HG03432 (cell line): ENCODE measurements at regions not wholly inside any gene's neighbourhood (a gene's known extent, or its start where the extent isn't known, plus 50 kb on each side); places are given as distances from the start of the nearest gene placed in this dataset.

Source experiments
- ATAC-seq: cut with Tn5 transposase; IDR thresholded peaks from one replicate; pipeline ENCODE4 v1.9.1; 2021; ENCODE audit warnings: mild to moderate bottlenecking, moderate library complexity; ENCODE audit not compliant: unreplicated experiment

- no peak for ATAC-seq
Observed at GRCh38 chr4:140250989-140251552, 97.1 kb upstream of the MAML3 start.

DNA sequence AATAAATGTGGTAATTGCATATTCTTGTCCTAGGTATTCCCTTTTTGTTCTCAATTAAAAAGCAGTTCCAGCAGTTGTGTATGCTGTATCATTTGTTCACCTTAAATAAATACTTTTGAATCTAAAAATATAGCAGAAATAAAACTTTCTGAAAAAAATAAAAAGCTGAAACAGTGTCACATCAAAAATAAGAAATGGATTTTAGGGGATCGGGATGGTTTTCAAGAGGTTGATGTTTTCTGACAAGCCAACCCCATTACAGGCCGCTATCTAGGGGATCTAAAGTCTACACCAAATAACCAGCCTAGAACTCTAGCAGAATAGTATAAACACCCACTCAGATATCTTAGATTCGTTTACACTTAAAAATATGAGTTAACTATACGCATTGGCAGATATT lies 95.4 kb upstream of the MAML3 start:
- ATAC-seq = no peak

DNA sequence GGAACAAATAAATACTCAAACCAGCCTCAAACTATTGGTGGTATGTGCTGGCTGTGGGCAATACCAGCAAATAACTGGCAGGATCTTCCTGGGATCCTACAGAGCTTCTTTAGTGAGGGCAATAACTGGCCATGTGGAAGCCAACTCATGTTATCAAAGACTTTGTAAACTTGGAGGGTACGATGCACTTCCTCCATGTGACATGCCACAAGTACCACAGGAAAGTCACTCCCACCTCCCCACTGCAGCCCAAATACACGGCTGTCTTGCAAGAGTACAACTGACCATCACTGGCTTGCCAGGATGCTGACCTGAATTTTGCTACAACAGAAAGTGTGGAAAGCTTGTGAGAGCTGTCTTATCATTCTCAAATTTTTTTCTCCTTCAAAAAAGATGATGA lies 93.3 kb upstream of the MAML3 start:
- ATAC-seq = no peak

DNA sequence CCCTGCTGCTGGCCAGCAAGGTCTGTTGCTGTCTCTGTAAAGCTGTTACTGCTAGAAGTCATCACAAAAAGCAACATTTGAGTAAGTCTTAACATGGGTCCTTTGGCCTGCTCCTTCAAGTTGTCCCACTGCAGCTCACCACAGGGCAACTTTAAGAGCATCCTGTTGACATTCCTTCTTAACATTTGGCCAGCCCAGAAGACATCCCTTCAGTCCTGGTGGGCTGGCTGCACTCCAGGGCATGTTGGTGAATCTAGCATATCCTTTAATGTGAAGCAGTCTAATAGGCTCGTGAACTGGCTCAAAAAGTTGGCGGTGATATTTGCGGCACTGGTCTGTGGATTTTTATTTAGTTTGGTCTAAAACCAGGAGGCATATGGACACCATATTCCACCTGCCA lies 92.2 kb upstream of the MAML3 start:
- ATAC-seq = no peak

DNA sequence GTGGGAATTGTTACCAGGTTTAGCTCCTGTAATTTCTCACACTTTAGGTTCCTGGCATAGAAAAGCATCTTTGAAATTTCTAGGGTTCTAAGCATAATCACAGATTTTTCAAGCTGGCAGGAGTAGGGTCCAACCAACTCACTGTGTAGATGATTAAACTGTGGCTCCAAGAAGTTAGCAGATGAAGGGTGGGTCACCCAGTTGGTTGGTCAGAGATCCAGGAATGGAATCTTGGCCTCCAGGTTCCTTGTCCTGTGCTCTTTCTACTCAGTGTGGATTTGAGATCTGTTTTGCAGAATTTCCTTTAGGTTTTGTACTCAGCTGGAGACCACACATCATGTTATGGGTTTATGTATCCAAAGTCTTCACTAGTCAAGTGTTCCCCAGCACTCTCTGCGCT lies 90.3 kb upstream of the MAML3 start:
- no peak for ATAC-seq

- peak; percentile 73 for ATAC-seq
Observed at GRCh38 chr4:140243278-140243753, 89.3 kb upstream of the MAML3 start.

DNA sequence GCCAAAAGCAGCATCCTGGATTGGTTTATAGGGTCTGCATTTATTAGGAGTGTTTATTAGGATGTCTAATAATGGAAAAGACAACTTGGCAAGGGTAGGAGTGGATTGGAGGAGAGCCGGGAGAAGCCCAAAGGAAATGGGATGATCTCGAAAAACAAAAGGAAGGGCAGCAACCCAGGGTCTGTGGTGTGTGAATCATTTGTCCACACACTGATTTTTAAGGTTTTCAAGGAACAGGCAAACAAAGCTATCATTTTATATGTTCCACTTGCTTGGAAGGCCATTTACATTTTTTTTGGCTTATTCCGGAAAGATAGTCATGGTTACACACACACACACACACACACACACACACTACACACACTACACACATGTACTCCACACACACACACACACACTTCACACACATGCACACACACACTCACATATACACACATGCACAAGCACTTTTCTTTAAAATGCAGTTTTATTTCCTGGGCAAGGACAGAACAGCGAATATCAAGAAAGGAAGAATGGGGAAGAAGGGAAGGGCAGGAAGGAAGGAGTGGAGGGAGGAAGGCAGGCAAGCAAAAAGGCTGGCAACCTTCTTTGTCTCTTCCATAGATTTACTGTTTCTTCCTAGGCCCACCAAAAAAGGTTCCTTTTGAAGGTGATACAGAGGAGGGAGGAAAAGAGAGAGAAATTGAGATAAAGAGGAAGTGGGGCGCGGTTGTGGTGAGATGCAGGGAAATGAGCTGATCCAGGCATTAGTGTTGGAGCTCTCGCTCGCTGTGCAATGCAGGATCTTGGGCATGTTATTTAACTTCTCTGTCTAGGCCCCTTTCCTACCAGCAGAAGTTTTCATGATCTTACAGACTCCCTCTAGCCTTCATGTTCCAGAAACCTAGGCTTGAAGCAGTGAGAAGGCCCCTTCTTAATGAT lies 88.6 kb upstream of the MAML3 start:
- peak; percentile 82 for ATAC-seq

DNA sequence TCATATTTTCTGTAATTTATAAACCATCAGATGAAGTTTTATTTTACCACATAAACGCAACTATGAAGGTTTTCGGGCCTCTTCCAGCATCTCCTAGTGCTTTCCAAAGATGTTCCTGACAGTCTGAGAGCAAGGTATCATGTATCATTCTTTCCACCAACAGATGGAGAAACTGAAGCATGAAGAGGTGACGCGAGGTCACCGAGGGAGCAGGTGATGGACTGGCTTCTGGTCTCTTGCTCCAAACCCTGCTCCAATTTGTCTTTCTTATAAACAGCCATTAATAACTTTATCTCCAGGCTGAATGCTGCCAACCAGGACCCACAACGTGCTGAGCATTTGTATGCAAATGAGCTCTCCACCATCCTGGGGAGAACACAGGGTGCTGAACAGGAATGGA lies 86.3 kb upstream of the MAML3 start:
- ATAC-seq = no peak

- ATAC-seq = no peak
Observed at GRCh38 chr4:140239311-140239710, 85.3 kb upstream of the MAML3 start.

DNA sequence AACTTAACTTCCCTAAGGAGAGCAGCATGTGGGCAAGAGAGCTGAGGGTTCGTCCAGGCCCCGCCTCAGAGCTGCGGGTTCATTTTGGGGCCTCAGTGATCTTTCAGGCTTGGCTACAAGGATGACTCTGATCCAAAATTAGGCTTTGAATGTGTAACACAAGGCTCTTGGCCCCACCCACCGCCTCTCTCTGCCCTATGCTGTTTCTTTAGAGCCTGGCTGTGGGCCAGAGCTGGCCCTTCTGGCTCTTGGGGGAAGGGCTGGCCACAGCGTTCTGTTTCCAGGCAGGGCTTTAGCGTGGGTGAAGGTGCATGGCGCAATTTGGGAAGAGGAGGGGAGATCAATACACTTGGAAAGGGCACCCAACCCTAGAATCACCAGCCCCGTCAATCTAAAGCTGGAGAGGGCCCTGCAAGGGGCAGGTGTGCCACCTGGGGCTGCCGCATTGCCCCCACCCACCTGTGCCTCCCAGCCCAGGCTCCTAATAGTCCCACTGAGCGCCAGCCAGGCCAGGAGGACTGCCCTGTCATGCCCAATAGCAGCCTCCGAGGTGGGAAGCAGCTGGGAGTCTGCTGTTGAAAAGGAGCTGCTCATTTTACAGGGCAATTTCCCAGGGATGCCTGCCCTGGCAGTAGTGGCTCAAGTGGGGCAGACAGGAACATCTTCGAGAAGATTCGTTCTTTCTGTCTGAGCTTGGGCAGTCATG lies 84.5 kb upstream of the MAML3 start:
- no peak for ATAC-seq

GRCh38 chr4:140237616-140238350 lies 83.8 kb upstream of the MAML3 start:
- no peak for ATAC-seq

DNA sequence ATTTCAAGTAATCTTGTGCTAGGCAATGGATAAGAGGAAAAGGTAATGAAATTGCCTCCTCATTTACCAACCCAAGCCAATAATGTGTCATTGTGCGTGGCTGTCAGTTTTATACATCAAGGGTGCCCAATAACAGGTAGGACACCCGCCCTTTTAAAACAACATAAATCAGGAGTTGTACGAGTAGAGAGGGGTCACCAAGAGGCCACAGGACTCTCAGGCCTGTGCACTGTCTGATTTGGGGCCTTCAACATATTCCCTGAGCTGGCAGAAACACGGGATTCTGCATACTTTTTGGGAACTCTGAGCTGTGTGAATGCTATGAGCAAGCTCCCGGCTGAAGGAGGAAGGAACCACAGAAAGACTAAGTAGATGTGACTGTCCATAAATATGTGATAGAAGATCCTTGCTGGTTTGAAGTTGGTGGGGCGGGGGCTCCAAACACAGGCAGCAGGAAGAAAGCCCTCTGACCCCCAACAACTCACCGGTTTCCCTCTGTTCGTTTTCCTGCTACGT lies 82.7 kb upstream of the MAML3 start:
- ATAC-seq = no peak

DNA sequence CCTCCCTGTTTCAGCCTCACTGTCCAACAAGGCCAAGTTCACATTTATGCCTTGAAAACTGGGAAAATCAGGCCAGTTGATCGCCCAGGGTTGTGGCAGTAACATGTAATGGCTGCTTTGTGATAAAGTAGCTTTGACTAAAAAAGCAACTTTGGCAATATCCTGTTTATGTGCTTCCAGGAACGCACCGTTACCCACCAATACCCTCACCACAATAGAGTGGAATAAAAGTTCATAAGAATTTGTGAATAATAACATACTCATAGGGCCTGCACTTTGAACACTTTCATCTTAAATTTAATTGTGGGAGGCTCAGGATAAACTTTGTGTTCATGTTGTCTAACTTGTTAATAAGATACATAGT lies 80.7 kb upstream of the MAML3 start:
- no peak for ATAC-seq

GRCh38 chr4:140233791-140234696 lies 80.1 kb upstream of the MAML3 start:
- ATAC-seq = no peak

DNA sequence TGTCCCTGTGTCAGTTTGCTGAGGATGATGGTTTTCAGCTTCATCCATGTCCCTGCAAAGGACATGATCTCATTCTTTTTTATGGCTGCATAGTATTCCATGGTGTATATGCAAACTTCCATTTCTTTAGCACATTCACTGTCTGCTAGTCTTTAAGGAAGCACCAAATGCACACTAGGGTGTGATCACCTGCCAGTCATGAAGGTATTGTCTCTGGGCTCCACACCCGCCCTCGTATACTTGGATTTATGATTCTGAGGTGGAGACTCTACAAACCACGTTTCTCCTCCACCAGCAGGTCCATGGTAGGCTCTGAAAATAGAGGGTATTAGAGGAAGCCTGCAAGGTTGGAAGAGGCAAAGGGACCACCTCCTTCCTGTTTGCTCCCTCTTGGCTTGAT lies 75.9 kb upstream of the MAML3 start:
- no peak for ATAC-seq

DNA sequence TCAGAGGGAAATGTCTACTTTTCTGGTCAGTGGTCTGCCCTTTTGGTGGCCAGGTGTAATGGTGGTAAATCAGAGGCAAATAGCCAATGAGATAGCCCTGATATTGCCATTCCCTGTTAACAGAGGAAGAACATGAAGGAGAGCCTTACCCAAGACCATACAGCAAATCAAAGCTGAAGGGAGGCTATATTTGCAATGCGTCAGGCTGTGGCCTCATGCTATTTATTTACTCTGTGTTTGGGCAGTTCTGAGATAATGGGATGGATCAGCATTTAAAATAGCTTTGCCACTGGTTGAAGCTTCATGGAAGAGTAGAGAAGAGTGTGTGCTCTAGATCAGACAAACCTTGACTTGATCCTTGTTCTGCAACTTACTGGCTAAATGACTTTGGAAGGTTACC lies 73.3 kb upstream of the MAML3 start:
- ATAC-seq = no peak

GRCh38 chr4:140223056-140223810 lies 69.2 kb upstream of the MAML3 start:
- no peak for ATAC-seq

DNA sequence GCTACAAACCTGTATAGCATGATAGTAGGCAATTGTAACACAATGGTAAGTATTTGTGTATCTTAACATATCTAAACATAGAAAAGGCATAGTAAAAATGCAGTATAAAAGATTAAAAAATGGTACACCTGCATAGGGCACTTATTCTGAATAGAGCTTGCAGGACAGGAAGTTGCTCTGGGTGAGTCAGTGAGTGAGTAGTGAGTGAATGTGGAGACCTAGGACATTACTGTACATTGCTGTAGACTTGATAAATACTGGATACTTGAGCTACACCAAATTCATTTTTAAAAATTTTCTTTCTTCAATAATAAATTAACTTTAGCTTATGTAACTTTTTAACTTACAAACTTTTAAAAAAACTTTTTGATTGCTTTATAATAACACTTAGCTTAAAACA lies 68.2 kb upstream of the MAML3 start:
- no peak for ATAC-seq

GRCh38 chr4:140220058-140220457 lies 66.1 kb upstream of the MAML3 start:
- no peak for ATAC-seq
